ENCODE measurements at regions not wholly inside any gene's neighbourhood (a gene's known extent, or its start where the extent isn't known, plus 50 kb on each side); places are given as distances from the start of the nearest gene placed in this dataset.
"Not testable (repeated sequence)": the region's sequence is repeated elsewhere in the genome, so short reads cannot be mapped to it uniquely, and the experiment has no call there.

- H2AFZ ChIP-seq (ENCODE audit: low read length): no peak overlapping the region
- H3K4me2 ChIP-seq (ENCODE audit: low read length): no peak overlapping the region
- no peaks in the 10 kb centered on the region for H3K79me2 ChIP-seq (ENCODE audit: insufficient read depth, low read length)
- no peak overlapping the region for H3K9ac ChIP-seq (ENCODE audit: low read length)
- H3K27ac ChIP-seq (ENCODE audit: low read depth, low read length, poor library complexity, severe bottlenecking): no peak overlapping the region
- no peaks in the 10 kb centered on the region for H3K9me2 ChIP-seq (ENCODE audit: low read depth, low read length)
- no peaks in the 10 kb centered on the region for H3K27me3 ChIP-seq (ENCODE audit: insufficient read depth, low read length)
- H3K4me1 ChIP-seq (ENCODE audit: insufficient read depth, low read length, severe bottlenecking): no peaks in the 10 kb centered on the region
- no peak for TF ChIP-seq EZH2 (IDR thresholded peaks at IDR 0.05; ENCODE audit: borderline replicate concordance, low read length)
- no peak for TF ChIP-seq CTCF (IDR thresholded peaks at IDR 0.05; ENCODE audit: low read length)
- H3F3A ChIP-seq (ENCODE audit: insufficient read depth, low read length): no peaks in the 10 kb centered on the region
- H3K9me3 ChIP-seq (ENCODE audit: low read length): peaks cover 8% of the 10 kb centered on the region
- no peaks in the 10 kb centered on the region for H4K20me1 ChIP-seq (ENCODE audit: insufficient read depth, low read length)
- no peaks in the 10 kb centered on the region for H3K36me3 ChIP-seq (ENCODE audit: insufficient read depth, low read length)
- no peak overlapping the region for H3K4me3 ChIP-seq (ENCODE audit: low read depth, low read length, poor library complexity, severe bottlenecking)
These were observed 233.6 kb upstream of the WDFY3 start for GRCh38 chr4:85200106-85200505.

GRCh38 chr4:85209161-85209560 is 242.7 kb upstream of the WDFY3 start:
- no peak overlapping the region for H3K27ac ChIP-seq (ENCODE audit: low read depth, low read length, poor library complexity, severe bottlenecking)
- no peak overlapping the region for H2AFZ ChIP-seq (ENCODE audit: low read length)
- no peak overlapping the region for H3K4me3 ChIP-seq (ENCODE audit: low read depth, low read length, poor library complexity, severe bottlenecking)
- no peak overlapping the region for H3K9ac ChIP-seq (ENCODE audit: low read length)
- H3K9me2 ChIP-seq (ENCODE audit: low read depth, low read length): no peaks in the 10 kb centered on the region
- no peaks in the 10 kb centered on the region for H3K79me2 ChIP-seq (ENCODE audit: insufficient read depth, low read length)
- no peaks in the 10 kb centered on the region for H3F3A ChIP-seq (ENCODE audit: insufficient read depth, low read length)
- TF ChIP-seq CTCF (IDR thresholded peaks at IDR 0.05; ENCODE audit: low read length): no peak
- TF ChIP-seq EZH2 (IDR thresholded peaks at IDR 0.05; ENCODE audit: borderline replicate concordance, low read length): no peak
- H4K20me1 ChIP-seq (ENCODE audit: insufficient read depth, low read length): no peaks in the 10 kb centered on the region
- no peaks in the 10 kb centered on the region for H3K36me3 ChIP-seq (ENCODE audit: insufficient read depth, low read length)
- no peaks in the 10 kb centered on the region for H3K27me3 ChIP-seq (ENCODE audit: insufficient read depth, low read length)
- H3K9me3 ChIP-seq (ENCODE audit: low read length): peaks cover 11% of the 10 kb centered on the region
- H3K4me1 ChIP-seq (ENCODE audit: insufficient read depth, low read length, severe bottlenecking): no peaks in the 10 kb centered on the region
- H3K4me2 ChIP-seq (ENCODE audit: low read length): no peak overlapping the region

- no peak overlapping the region for H3K4me3 ChIP-seq (ENCODE audit: low read depth, low read length, poor library complexity, severe bottlenecking)
- no peaks in the 10 kb centered on the region for H3K27me3 ChIP-seq (ENCODE audit: insufficient read depth, low read length)
- no peak overlapping the region for H3K27ac ChIP-seq (ENCODE audit: low read depth, low read length, poor library complexity, severe bottlenecking)
- peaks cover under 1% of the 10 kb centered on the region; the same call in 1 of the 2 replicates for H3K36me3 ChIP-seq (ENCODE audit: insufficient read depth, low read length)
- H3K4me1 ChIP-seq (ENCODE audit: insufficient read depth, low read length, severe bottlenecking): no peaks in the 10 kb centered on the region
- no peaks in the 10 kb centered on the region for H3K9me2 ChIP-seq (ENCODE audit: low read depth, low read length)
- no peak for TF ChIP-seq CTCF (IDR thresholded peaks at IDR 0.05; ENCODE audit: low read length)
- no peak for TF ChIP-seq EZH2 (IDR thresholded peaks at IDR 0.05; ENCODE audit: borderline replicate concordance, low read length)
- H3K79me2 ChIP-seq (ENCODE audit: insufficient read depth, low read length): no peaks in the 10 kb centered on the region
- H3K4me2 ChIP-seq (ENCODE audit: low read length): no peak overlapping the region
- H3K9ac ChIP-seq (ENCODE audit: low read length): no peak overlapping the region
- H2AFZ ChIP-seq (ENCODE audit: low read length): no peak overlapping the region
- H4K20me1 ChIP-seq (ENCODE audit: insufficient read depth, low read length): no peaks in the 10 kb centered on the region
- no peaks in the 10 kb centered on the region for H3F3A ChIP-seq (ENCODE audit: insufficient read depth, low read length)
- H3K9me3 ChIP-seq (ENCODE audit: low read length): peaks cover 6% of the 10 kb centered on the region
These were observed 243.9 kb upstream of the WDFY3 start for GRCh38 chr4:85210353-85210752.

- not testable (repeated sequence) for H4K20me1 ChIP-seq (ENCODE audit: insufficient read depth, low read length)
These were observed 250.1 kb upstream of the WDFY3 start for GRCh38 chr4:85216571-85216970.

More at GRCh38 chr4:85216571-85216970, 250.1 kb upstream of the WDFY3 start:
- H3K27me3 ChIP-seq (ENCODE audit: insufficient read depth, low read length); H3K27ac ChIP-seq (ENCODE audit: low read depth, low read length, poor library complexity, severe bottlenecking); H3K9me2 ChIP-seq (ENCODE audit: low read depth, low read length); H2AFZ ChIP-seq (ENCODE audit: low read length); H3F3A ChIP-seq (ENCODE audit: insufficient read depth, low read length); H3K36me3 ChIP-seq (ENCODE audit: insufficient read depth, low read length); H3K79me2 ChIP-seq (ENCODE audit: insufficient read depth, low read length); H3K4me1 ChIP-seq (ENCODE audit: insufficient read depth, low read length, severe bottlenecking); H3K4me2 ChIP-seq (ENCODE audit: low read length); H3K4me3 ChIP-seq (ENCODE audit: low read depth, low read length, poor library complexity, severe bottlenecking); H3K9ac ChIP-seq (ENCODE audit: low read length): not testable (repeated sequence)
- H3K9me3 ChIP-seq (ENCODE audit: low read length): peaks cover 18% of the 10 kb centered on the region
